HG03039 (cell line): ENCODE measurements at regions not wholly inside any gene's neighbourhood (a gene's known extent, or its start where the extent isn't known, plus 50 kb on each side); places are given as distances from the start of the nearest gene placed in this dataset.
"Not testable (repeated sequence)": the region's sequence is repeated elsewhere in the genome, so short reads cannot be mapped to it uniquely, and the experiment has no call there.

Experiments
- ATAC-seq: cut with Tn5 transposase; IDR thresholded peaks from one replicate; pipeline ENCODE4 v1.9.1; 2021; ENCODE audit warnings: mild to moderate bottlenecking, moderate library complexity; ENCODE audit not compliant: unreplicated experiment

- ATAC-seq = no peak
These were observed 652.7 kb downstream of the ANKRD7 start for GRCh38 chr7:118877187-118877586.

GRCh38 chr7:118878336-118878735 lies 653.8 kb downstream of the ANKRD7 start:
- no peak for ATAC-seq

- no peak for ATAC-seq
These were observed 673.8 kb downstream of the ANKRD7 start for GRCh38 chr7:118898284-118898683.

GRCh38 chr7:118902600-118902999 lies 678.1 kb downstream of the ANKRD7 start:
- ATAC-seq = no peak

DNA sequence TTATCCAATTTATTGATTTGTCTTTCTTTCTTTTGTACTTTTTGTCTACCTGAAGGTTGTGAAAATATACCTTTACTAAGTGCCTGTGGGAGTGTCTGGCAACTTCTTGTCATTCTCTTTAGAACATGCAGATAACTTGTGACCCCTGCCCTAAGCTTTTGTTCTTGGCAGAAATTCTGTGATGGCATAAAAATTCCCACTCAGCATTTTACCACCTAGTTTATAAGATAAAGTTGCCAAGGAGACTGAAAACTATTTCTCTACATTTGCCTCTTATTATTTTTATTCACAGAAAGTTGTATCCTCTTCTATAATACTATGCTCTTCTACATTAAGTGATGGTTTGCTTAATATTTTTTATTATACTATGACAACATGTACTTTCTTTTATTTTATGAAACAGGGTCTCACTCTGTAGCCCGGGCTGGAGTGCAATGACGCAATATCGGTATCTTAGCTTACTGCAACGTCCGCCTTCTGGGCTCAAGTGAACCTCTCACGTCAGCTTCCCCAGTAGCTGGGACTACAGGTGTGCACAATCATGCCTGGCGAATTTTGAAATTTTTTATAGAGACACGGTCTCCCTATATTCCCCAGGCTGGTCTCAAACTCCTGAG lies 683.5 kb downstream of the ANKRD7 start:
- no peak for ATAC-seq

DNA sequence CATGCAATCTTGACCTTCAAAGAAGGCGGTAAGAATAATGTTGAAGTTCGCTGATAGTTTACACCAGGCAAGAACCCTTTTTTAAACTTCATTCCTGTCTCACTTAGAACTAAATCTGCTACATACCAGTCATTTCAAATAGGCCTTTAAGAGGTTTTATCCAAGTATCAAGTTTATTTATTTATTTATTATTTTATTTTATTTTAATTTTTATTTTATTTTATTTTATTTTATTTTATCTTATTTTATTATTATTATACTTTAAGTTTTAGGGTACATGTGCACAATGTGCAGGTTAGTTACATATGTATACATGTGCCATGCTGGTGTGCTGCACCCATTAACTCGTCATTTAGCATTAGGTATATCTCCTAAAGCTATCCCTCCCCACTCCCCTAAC lies 691.6 kb downstream of the ANKRD7 start:
- not testable (repeated sequence) for ATAC-seq

DNA sequence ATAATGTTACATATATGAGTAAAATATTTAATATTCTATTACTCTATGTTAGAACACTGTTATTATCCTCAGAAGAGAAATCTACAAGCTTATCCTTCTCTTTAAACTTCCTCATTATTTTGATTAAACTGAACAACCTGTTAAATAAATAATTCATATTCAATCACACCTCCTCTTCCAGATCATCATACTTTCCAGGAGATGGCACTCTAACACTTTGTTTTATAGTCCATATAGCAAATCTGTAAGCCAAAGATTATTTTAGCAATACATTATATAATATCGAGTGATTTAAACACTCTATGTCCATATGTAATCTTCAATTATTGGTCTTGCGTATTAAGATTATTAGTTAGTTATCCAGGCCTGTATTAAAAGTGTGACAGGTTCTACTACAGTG lies 694.1 kb downstream of the ANKRD7 start:
- no peak for ATAC-seq

DNA sequence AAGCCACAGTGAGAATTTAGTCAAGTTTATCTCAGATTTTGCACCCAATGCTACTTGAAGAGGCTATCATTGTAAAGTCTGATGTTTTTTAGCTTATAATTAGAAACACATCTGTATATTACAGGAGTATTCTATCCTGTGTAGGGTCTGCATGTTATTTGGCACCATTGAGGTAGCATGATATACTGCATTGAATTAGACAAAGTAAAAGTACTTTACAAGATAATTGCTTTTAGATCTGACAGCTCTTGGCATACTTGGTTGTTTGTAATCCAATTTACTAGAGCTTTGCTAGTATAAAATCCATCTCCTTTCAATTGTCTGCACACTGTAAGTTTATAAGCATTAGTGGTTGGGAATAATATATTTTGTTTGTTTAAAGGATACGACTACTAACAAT lies 714.3 kb downstream of the ANKRD7 start:
- ATAC-seq = no peak

DNA sequence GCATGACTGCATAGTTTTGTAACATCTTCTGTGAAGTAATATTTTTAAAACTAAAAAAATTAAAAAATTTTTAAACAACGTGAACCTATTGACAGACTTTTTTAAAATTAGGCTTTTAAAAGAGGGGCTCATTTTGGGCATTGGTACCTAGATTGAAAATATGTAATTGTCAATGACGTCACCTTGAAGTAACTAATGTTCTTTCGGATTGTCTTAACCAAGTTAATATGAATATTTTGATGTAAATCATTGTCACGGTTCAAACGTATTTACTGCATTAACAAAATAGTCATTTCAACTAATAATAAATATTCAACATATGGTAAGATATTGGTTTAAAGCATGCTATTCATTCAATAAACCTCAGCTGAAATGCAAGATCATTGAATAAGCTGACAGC lies 719.8 kb downstream of the ANKRD7 start:
- ATAC-seq = no peak

DNA sequence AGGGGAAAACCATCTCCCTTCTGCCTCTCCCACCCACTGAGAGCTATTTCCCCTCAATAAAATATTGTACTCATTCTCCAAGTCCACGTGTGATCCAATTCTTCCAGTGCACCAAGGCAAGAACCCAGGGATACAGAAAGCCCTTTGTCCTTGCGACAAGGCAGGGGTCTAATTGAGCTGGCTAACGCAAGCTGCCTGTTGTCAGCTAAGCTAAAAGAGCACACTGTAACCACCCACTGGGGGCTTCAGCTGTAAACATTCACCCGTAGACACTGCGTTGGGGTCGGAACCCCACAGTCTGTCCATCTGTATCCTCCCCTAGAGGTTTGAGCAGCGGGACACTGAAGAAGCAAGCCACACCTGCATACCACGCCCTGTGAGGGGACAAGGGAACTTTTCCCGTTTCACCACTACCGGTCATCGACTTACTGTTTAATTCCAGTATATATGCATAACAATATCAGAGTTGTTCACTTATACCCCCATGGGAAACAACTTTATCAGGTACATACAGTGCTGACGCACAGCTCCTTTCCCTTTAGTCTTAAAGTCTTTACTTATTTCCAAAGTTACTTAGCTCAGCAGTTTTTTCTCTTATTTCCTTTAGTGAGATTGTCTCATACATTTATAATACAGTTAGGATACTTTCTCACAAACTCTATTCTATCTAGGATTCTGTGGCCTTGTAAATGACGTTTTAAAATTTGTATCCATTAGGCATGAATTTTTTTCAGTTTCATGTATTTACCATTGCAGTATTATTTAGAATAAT lies 721.6 kb downstream of the ANKRD7 start:
- no peak for ATAC-seq

GRCh38 chr7:118948508-118948907 lies 724.0 kb downstream of the ANKRD7 start:
- ATAC-seq = no peak

DNA sequence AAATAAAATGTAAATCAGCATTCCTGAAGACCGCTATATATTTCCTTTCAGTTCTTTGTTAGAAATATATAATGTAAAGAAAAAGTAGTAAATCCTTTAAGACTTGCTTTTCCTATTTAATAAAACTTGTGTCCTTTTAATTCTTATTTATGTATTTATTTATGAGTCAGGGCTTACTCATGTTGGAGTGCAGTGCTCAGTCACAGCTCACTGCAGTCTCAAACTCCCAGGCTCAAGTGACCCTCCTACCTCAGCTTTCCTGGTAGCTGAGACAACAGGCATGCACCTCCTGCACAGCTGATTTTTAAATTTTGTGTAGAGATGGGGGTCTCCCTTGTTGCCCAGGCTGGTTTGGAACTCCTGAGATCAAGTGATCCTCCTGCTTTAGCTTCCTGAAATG lies 724.5 kb downstream of the ANKRD7 start:
- ATAC-seq = no peak

DNA sequence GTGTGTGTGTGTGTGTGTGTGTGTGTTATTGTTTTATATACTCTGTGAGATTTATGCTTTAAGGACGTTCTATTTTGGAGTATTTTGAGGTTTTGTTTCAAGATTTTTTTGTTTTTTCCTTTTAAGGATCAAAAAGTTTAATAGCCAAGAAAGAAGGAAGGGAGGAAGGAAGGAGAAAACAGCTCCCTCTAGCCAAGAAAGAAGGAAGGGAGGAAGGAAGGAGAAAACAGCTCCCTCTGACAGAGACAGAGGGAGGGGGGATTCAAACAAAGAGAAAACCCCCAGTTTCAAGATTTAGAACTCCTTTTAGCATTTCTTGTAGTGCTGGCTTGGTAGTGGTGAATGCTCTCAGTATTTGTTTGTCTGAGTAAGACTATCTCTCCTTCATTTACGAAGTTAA lies 731.8 kb downstream of the ANKRD7 start:
- ATAC-seq = not testable (repeated sequence)

DNA sequence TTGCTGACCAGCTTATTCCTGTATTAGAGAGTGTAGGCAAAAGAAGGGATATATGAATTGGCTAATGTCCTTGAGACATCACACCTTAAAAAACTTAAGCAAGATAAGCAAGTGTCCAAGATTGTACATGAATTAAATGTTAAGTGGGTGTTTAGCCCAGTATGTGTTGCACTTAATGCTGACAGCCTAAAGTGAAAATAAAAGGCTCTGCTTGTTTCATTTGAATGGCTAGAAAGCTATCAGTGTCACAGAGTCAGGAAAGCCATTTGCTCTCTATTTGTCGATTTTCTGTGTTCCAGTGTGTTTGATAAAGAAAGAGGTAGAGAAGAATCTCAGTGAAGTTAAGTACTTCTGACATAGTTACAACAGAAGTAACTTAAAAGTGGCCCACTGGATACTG lies 744.9 kb downstream of the ANKRD7 start:
- no peak for ATAC-seq

- ATAC-seq = no peak
These were observed 747.2 kb downstream of the ANKRD7 start for GRCh38 chr7:118971706-118972105.

DNA sequence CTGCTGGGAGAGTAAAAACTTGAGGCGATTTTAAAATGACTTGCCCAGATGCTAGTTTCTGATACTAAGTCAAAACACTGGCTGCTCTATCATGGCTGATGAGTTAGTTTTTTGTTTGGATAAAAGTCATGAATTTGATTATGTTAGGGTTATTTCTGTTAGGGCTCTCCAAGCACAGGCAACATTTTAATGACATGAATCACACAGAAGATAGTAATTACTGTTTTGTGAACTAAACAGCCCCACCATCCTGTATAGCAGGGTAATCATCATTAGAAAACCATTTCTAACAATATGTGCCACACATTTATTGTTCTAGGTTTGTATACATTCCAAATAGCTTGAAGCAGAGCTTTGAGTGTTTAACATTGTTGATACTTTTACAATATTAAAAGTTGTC lies 750.3 kb downstream of the ANKRD7 start:
- ATAC-seq = no peak

- no peak for ATAC-seq
These were observed 770.8 kb downstream of the ANKRD7 start for GRCh38 chr7:118995350-118995749.

DNA sequence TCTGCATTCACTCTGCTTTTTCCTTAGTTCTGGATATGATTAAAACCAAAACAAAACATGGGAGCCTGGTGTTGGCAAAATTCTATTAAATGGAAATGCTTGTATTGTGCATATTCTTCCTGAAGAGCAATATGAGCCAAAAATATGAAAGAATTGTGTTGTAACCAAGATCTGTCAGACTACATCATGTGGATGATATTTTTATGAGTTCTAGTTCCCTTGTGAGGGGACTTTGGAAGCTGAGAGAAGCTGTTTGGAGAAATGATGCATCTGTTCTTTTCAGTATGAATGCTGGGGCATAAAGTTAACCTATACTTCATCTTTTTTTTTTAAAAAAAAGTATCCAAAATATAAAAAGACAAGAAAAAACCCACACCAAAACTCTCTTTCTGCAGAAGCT lies 782.7 kb downstream of the ANKRD7 start:
- ATAC-seq = no peak

- ATAC-seq = no peak
These were observed 786.1 kb downstream of the ANKRD7 start for GRCh38 chr7:119010635-119011034.

- no peak for ATAC-seq
These were observed 801.9 kb downstream of the ANKRD7 start for GRCh38 chr7:119026391-119026790.

DNA sequence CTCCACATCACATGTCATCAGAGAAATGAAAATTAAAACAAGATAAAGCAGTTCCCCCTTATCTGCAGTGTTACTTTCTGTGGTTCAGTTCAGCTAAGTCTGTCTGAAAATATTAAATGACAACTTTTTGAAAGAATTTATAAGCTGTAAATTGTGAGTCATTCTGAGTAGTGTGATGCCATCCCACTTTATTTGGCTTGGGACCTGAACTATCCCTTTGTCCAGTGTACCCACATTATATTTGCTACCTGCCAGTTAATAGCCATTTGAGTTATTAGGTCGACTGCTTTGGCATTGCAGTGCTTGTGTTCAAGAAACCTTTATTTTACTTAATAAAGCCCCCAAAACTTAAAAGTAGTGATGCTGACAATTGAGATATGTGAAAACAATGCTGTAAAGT lies 804.2 kb downstream of the ANKRD7 start:
- ATAC-seq = no peak

GRCh38 chr7:119032136-119032535 lies 807.6 kb downstream of the ANKRD7 start:
- not testable (repeated sequence) for ATAC-seq

DNA sequence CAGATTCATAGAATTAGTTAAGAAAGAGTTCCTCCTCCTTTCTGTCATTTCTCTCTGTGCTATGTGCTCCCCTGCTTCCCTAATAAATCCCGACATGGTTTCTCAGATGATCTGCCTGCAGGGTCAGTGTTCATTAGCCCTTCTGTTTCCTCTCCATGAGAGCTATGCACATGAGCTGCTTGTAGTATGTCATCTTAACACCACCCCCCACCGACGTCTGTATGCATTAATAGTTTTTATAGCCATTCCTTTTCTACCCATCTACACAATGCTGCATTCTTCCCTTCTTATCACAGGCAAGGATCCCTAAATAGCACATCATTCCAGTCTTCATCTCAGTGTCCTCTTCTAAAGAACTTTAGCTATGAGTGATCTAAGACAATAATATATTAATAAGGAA lies 809.1 kb downstream of the ANKRD7 start:
- ATAC-seq = no peak
